ENCODE measurements at regions not wholly inside any gene's neighbourhood (a gene's known extent, or its start where the extent isn't known, plus 50 kb on each side); places are given as distances from the start of the nearest gene placed in this dataset.
A peak's percentile ranks its signal among the peaks of the same experiment; 100 is the strongest.
"Not testable (repeated sequence)": the region's sequence is repeated elsewhere in the genome, so short reads cannot be mapped to it uniquely, and the experiment has no call there.

- DNase-seq = no peak
Observed at GRCh38 chr5:4022056-4022670, 426.5 kb downstream of the IRX1 start.

DNA sequence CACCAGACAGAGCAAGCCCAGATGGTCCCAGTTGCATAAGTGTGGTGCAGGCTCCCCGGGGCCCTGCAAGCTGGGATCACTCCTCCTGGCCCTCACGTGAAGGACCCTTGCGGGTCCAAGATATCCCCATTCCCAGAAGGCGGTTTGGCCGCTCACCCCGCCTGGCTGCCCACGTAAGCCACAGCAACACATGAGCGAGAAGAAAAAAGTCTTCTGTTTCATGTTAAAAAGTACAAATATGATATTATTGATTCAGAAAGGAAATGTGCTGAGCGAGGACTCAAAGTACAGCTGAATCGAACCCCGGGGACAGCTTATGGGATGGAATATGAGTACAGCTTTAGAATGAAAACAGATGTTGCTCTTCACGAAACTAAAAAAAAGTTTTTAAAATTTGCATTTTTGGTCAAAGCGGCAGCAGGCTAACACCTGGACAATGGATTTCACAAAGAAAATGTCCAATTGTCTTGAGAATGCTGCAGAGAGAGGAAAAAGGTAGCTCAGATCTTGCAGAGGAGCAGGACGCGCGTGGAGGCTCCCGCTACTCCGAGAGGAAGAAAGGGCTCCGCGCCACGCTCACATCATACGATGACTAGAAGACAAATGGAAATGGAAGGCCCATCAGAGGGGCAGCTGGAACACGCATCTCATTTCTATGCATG is 427.6 kb downstream of the IRX1 start:
- no peak for DNase-seq

DNA sequence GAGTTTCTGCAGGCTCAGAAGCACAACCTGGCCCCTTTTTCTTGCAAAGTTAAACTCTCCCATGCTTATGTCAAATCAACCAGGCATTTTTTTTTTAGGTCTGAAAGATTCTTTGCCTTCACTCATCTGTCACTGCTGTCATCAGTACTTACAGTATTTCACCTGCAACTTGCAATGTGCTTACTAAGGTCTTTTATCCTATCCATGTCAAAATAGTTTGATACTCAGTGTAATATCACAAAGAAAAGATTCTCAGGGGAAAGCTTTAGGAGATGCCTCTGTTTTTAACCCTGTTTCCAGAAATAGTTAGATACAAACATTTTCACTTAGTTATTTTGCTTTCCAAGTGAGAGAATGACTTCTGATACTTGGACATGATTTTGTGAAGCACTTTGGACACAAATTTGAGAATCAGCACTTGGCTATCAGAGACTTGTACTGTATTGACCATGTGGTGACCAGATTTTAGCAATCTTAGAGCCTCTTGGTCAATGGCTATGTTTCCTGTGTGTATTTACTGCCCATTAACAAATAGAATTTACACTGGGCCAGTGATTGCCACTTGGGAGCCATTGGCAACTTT is 428.2 kb downstream of the IRX1 start:
- no peak for DNase-seq

- peak; percentile 5 for DNase-seq
Observed at GRCh38 chr5:4027088-4027734, 431.6 kb downstream of the IRX1 start.

DNA sequence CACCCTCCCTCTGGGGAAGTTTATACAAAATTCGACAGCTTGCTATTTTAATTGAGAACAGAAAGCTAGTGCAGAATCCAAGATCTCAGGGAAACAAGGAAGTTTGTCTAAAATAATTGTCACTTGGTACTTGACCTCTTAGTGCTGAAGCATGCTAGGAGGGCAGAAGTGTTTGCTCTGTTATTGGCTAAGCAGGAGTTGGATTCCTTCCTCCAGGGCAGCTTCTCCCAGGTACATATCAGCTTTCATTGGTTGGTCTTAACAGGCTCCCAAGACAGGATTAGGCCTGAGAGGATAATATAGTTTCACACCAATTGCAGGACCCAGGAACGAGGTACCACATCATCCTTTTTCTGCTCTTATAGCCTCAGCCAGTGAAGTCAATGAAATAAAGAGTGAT is 432.8 kb downstream of the IRX1 start:
- DNase-seq = no peak

GRCh38 chr5:4033546-4033945 is 437.9 kb downstream of the IRX1 start:
- DNase-seq = not testable (repeated sequence)

DNA sequence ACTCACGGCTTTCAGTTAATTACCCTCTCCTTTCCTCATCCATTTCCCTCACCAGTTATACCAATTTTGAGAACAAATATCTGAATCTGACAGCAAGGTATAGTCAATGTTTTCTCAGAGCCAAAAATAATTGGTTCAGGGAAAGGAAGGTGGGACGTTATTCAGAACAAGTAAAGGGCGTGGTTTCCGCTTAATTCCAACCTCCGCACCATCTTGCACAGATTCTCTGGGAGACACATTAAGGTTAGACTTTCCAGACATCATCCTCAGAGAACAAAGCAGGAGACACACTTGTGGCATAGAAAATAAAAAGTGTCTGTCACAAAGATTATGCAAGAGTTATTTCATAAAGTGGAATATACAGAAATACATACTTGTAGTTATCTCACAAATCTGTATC is 441.2 kb downstream of the IRX1 start:
- DNase-seq = no peak

DNA sequence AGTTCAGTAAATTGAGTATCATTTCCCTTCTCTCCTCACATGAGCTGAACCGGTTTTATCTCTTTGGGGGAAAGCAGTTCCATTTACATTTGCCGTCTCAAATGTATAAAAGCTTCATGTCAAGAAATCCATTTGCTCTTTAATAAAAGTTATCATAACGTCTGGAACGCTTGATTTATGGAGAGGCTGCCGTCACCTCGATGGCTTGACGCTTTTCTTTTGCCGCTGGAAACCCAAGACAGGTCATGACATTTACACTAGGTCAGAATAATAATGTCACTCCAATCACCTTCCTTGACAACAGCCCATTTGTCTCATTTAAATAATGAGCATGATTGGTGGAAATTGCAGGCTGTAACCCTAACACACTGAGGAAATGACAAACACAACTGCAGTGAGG is 443.4 kb downstream of the IRX1 start:
- no peak for DNase-seq

DNA sequence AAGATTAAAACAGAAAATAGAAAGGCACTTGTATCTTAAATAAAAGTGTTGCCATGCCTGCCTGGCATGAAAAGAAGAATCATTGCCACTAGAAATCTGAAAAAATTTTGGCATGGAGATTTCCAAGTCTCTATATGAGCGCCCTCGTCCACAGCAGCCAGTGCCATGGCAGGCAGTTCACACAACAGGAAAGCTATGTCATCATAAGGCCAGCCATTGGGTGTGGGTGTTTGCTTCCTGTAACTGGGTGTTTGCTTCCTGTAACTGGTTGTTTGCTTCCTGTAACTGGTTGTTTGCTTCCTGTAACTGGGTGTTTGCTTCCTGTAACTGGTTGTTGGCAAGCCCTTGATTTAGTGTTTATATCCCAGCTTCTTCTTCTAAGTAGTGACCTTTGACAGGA is 446.7 kb downstream of the IRX1 start:
- no peak for DNase-seq

DNA sequence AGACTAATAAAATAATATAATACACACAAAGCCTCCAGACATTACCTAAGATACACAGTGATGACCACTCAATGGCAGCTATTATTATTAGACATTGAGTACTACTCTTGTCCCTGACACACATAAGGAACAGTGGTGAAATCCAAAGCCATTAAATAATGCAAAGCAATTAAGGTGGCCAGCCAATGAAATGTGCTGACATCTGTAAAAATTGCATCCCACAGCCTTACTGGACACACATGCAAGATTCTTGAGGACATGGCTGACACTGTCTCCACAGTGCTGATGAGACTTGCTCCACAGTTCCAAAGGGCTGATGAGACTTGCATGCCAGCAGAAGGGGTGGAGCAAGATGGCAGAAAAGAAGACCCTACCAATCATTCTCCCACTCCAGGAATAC is 447.5 kb downstream of the IRX1 start:
- DNase-seq = no peak

DNA sequence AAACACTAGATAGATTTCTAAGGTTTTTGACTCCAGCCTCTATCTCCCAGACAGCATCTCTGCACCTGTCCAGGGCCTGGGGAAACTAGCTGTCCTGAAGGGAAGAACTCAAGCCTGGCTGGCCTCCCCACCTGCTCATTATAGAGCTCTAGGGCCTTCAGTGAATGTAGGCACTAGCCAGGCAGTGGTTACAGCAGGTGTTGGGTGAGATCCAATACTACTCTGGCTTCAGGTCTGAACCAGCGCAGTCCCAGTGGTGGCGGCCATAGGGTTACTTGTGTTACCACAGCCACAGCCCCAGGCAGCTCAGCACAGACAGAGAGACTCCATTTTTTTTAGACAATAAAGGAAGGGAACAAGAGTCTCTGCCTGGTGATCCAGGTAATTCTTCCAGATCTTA is 449.2 kb downstream of the IRX1 start:
- DNase-seq = no peak

GRCh38 chr5:4048398-4048797 is 452.8 kb downstream of the IRX1 start:
- no peak for DNase-seq

GRCh38 chr5:4050203-4050602 is 454.6 kb downstream of the IRX1 start:
- DNase-seq = no peak

- no peak for DNase-seq
Observed at GRCh38 chr5:4053136-4053535, 457.5 kb downstream of the IRX1 start.

- no peak for DNase-seq
Observed at GRCh38 chr5:4054092-4054491, 458.5 kb downstream of the IRX1 start.

DNA sequence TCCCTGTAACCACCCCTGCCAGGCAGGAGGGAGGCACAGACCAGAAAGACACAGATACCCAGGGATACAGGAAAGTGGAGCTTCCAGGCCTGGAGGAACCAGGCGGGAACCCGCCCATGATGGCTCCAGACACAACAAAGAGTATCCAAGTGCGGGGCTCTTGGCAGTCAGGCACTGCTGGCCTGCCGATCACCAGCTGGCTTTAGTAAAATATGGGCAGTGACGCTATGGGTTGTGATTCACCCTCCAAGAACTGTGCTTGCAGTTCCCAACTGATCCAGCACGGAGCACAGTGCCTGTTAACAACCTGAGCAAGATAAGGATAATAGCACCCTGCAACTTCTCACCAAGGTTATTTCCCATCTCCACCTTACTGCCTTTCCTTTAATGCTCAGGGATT is 463.3 kb downstream of the IRX1 start:
- no peak for DNase-seq

DNA sequence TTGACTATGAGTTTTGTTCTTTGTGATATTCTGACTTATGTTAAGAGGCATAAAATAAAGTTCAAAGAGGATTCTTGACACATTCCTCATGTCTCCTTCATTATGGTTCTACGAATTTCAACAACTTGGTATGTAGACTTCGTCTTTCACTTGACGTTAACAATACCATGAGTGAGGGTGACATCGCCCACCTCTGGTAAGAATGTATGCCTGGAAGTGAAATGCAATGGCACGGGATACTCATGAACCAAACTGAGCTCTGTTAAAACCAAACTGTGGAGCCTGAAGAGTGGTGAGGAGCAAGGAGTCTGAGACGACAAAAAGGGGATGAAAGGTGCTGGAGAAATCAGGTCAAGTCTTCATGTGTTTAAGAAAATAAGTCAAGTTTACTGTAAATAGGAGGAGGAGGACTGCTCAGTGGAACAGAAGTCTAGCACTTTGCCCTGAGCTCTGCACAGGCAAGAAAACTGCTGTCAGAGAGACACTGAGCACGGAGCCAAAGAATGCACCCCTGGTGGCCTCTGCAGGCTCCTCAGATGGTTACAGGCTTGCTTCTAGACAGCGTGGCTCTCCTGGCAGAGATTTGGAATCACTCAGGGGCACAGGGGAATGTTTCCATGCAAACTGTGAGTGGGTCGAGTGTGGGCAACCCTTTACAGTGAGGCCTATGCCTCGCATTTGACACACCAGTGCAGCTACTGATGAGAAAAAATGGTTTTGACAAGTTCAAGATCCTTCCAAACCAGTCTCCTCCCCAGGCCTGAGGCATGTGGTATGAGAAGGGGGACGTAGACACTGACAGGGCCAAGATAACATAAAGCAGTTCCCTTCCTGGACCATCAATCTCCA is 470.1 kb downstream of the IRX1 start:
- no peak for DNase-seq

DNA sequence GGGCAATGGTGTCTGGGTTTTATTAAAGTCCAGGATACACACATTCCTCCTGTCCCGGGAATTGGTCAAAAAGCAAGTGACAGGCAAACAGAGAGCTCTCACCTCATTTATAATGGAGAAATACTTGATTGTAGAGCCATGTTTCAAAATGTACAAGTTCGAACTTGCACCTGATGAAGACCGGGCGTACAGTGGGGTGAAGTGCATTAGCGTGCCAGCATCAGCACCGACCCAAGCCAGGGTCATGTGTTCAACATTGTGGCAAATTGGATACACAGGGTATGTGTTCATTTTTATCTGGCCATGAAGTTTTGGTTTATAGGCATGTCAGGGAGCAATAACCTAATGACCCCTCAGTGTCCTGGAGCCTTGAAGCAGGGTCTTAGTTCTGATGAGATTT is 472.5 kb downstream of the IRX1 start:
- no peak for DNase-seq

- DNase-seq = no peak
Observed at GRCh38 chr5:4078544-4078943, 482.9 kb downstream of the IRX1 start.

- DNase-seq = no peak
Observed at GRCh38 chr5:4079831-4080230, 484.2 kb downstream of the IRX1 start.

DNA sequence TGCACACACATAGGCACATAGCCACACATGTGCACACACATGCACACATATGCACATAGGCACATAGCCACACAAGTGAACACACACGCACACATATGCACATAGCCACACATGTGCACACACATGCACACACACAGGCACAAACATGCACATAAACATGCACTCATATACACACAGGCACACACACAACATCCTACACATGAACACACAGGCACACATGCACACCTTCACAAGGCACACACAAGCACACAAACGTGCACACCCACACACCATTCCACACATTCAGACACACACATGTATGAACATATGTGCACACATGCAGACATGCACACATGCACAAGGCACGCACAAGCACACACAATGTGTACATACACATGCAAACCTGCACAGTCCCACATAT is 484.7 kb downstream of the IRX1 start:
- no peak for DNase-seq

DNA sequence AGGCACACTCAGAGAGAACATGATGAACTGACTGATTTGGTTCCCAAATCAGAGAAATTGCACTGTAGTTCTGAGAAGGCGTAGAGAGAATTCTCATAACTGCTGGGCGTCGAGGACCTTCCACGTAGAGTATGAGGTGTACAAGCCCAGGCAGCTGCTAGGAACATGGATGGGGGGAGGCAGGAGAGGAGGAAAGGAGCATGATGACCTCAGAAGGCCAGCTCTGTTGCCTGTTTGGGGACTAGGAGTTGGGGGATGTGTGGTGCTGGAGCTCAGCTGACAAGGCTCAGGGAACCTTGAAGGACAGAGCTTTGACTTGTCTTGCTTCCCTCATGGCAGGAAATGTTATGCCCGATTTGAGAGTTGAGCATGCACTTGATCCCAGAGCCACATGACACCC is 485.4 kb downstream of the IRX1 start:
- no peak for DNase-seq

- no peak for DNase-seq
Observed at GRCh38 chr5:4081466-4081865, 485.8 kb downstream of the IRX1 start.
